ENCODE measurements at regions not wholly inside any gene's neighbourhood (a gene's known extent, or its start where the extent isn't known, plus 50 kb on each side); places are given as distances from the start of the nearest gene placed in this dataset.

- intact Hi-C loops (cut with DNase I; ENCODE audit: low total_unique reads): no loop called here
- no peak for TF ChIP-seq POLR2AphosphoS5 (IDR thresholded peaks at IDR 0.05)
- TF ChIP-seq CTCF (IDR thresholded peaks at IDR 0.05 in 8 of 11, conservative IDR thresholded peaks at IDR 0.05 in 3 of 11): no peak
- no peak for TF ChIP-seq POLR2A (IDR thresholded peaks at IDR 0.05)
- 73 to 89% (median 79%) methylated on average over 4 of the region's 4 CpGs for WGBS, 5 donors
- Histone ChIP-seq H3K4me1 (no peaks in the 10 kb centered on the region), H3K27ac (no peak overlapping the region), H3K4me3 (no peak overlapping the region), H3K27me3 (replicated peaks in 1 of 7) (no peaks in the 10 kb centered on the region), H3K9me3 (peaks cover 0 to 13% (median 0%) of the 10 kb centered on the region in 8 donors), H3K36me3 (no peaks in the 10 kb centered on the region)
- DNase-seq: no peak
Measured at GRCh38 chr12:84070292-84070691, 842.3 kb downstream of the SLC6A15 start.

- TF ChIP-seq CTCF (IDR thresholded peaks at IDR 0.05 in 8 of 11, conservative IDR thresholded peaks at IDR 0.05 in 3 of 11): no peak
- no peak for TF ChIP-seq POLR2AphosphoS5 (IDR thresholded peaks at IDR 0.05)
- TF ChIP-seq POLR2A (IDR thresholded peaks at IDR 0.05): no peak
- no peak overlapping the region for H3K27ac ChIP-seq
- peaks cover 0 to 13% (median 0%) of the 10 kb centered on the region in 8 donors for H3K9me3 ChIP-seq
- intact Hi-C loops (cut with DNase I; ENCODE audit: low total_unique reads): no loop called here
- 85 to 95% (median 91%) methylated on average over 1 of the region's 1 CpG for WGBS, 5 donors
- no peaks in the 10 kb centered on the region for H3K4me1 ChIP-seq
- no peaks in the 10 kb centered on the region for H3K36me3 ChIP-seq
- no peak for DNase-seq
- no peak overlapping the region for H3K4me3 ChIP-seq
- no peaks in the 10 kb centered on the region for H3K27me3 ChIP-seq (replicated peaks in 1 of 7)
Measured at GRCh38 chr12:84069699-84070098, 842.9 kb downstream of the SLC6A15 start.

- peaks cover 0 to 13% (median 0%) of the 10 kb centered on the region in 8 donors for H3K9me3 ChIP-seq
- no peak for DNase-seq
- intact Hi-C loops (cut with DNase I; ENCODE audit: low total_unique reads): no loop called here
- H3K27me3 ChIP-seq (replicated peaks in 1 of 7): no peaks in the 10 kb centered on the region
- H3K4me3 ChIP-seq: no peak overlapping the region
- no peak for TF ChIP-seq POLR2A (IDR thresholded peaks at IDR 0.05)
- TF ChIP-seq POLR2AphosphoS5 (IDR thresholded peaks at IDR 0.05): no peak
- no peak for TF ChIP-seq CTCF (IDR thresholded peaks at IDR 0.05 in 8 of 11, conservative IDR thresholded peaks at IDR 0.05 in 3 of 11)
- H3K27ac ChIP-seq: no peak overlapping the region
- H3K4me1 ChIP-seq: no peaks in the 10 kb centered on the region
- H3K36me3 ChIP-seq: no peaks in the 10 kb centered on the region
- 47 to 66% (median 53%) methylated on average over 2 of the region's 2 CpGs for WGBS, 5 donors
Measured at GRCh38 chr12:84069198-84069597, 843.4 kb downstream of the SLC6A15 start.

GRCh38 chr12:84058136-84058535, 854.5 kb downstream of the SLC6A15 start:
- Histone ChIP-seq H3K4me1 (no peaks in the 10 kb centered on the region), H3K9me3 (peaks cover 0 to 7% (median 0%) of the 10 kb centered on the region in 8 donors), H3K36me3 (no peaks in the 10 kb centered on the region), H3K27ac (no peak overlapping the region), H3K27me3 (replicated peaks in 1 of 7) (no peaks in the 10 kb centered on the region), H3K4me3 (no peak overlapping the region)
- 60 to 76% (median 63%) methylated on average over 4 of the region's 4 CpGs for WGBS, 5 donors
- no peak for DNase-seq
- TF ChIP-seq POLR2A (IDR thresholded peaks at IDR 0.05) (no peak), CTCF (IDR thresholded peaks at IDR 0.05 in 8 of 11, conservative IDR thresholded peaks at IDR 0.05 in 3 of 11) (no peak), POLR2AphosphoS5 (IDR thresholded peaks at IDR 0.05) (no peak)
- intact Hi-C loops (cut with DNase I; ENCODE audit: low total_unique reads): no loop called here

All from spleen (tissue), 11 donors.